ENCODE measurements at regions not wholly inside any gene's neighbourhood (a gene's known extent, or its start where the extent isn't known, plus 50 kb on each side); places are given as distances from the start of the nearest gene placed in this dataset.
A peak's percentile ranks its signal among the peaks of the same experiment; 100 is the strongest.
"Not testable (repeated sequence)": the region's sequence is repeated elsewhere in the genome, so short reads cannot be mapped to it uniquely, and the experiment has no call there.

- DNase-seq = no peak
Observed at GRCh38 chr13:65585346-65585745, 1644.8 kb downstream of the PCDH9 start.

GRCh38 chr13:65584126-65584525, 1646.0 kb downstream of the PCDH9 start:
- no peak for DNase-seq

GRCh38 chr13:65582160-65582559, 1648.0 kb downstream of the PCDH9 start:
- no peak for DNase-seq

- DNase-seq = not testable (repeated sequence)
Observed at GRCh38 chr13:65564561-65564960, 1665.6 kb downstream of the PCDH9 start.

- DNase-seq = no peak
Observed at GRCh38 chr13:65562305-65562704, 1667.8 kb downstream of the PCDH9 start.

- no peak for DNase-seq
Observed at GRCh38 chr13:65560936-65561335, 1669.2 kb downstream of the PCDH9 start.

- peak; percentile 95 for DNase-seq
Observed at GRCh38 chr13:65555962-65556361, 1674.2 kb downstream of the PCDH9 start.

GRCh38 chr13:65553096-65553727, 1676.9 kb downstream of the PCDH9 start:
- DNase-seq = no peak

- no peak for DNase-seq
Observed at GRCh38 chr13:65551208-65551607, 1678.9 kb downstream of the PCDH9 start.

GRCh38 chr13:65540175-65540574, 1690.0 kb downstream of the PCDH9 start:
- no peak for DNase-seq

GRCh38 chr13:65535370-65535769, 1694.8 kb downstream of the PCDH9 start:
- no peak for DNase-seq

- no peak for DNase-seq
Observed at GRCh38 chr13:65532231-65532630, 1697.9 kb downstream of the PCDH9 start.

- no peak for DNase-seq
Observed at GRCh38 chr13:65530688-65531087, 1699.4 kb downstream of the PCDH9 start.

- DNase-seq = no peak
Observed at GRCh38 chr13:65529541-65529940, 1700.6 kb downstream of the PCDH9 start.

GRCh38 chr13:65508745-65509144, 1721.4 kb downstream of the PCDH9 start:
- no peak for DNase-seq

GRCh38 chr13:65508338-65508737, 1721.8 kb downstream of the PCDH9 start:
- DNase-seq = no peak

GRCh38 chr13:65505941-65506340, 1724.2 kb downstream of the PCDH9 start:
- DNase-seq = no peak

- no peak for DNase-seq
Observed at GRCh38 chr13:65504213-65504612, 1725.9 kb downstream of the PCDH9 start.

GRCh38 chr13:65500481-65500880, 1729.7 kb downstream of the PCDH9 start:
- no peak for DNase-seq

GRCh38 chr13:65499256-65499655, 1730.9 kb downstream of the PCDH9 start:
- DNase-seq = no peak

- no peak for DNase-seq
Observed at GRCh38 chr13:65497265-65497664, 1732.9 kb downstream of the PCDH9 start.

GRCh38 chr13:65490725-65491124, 1739.4 kb downstream of the PCDH9 start:
- DNase-seq = not testable (repeated sequence)

GRCh38 chr13:65488606-65489005, 1741.5 kb downstream of the PCDH9 start:
- DNase-seq = peak; percentile 28

- no peak for DNase-seq
Observed at GRCh38 chr13:65479692-65480091, 1750.4 kb downstream of the PCDH9 start.

- DNase-seq = no peak
Observed at GRCh38 chr13:65473196-65473595, 1756.9 kb downstream of the PCDH9 start.

Data from DMS153 (cell line).